ENCODE measurements at regions not wholly inside any gene's neighbourhood (a gene's known extent, or its start where the extent isn't known, plus 50 kb on each side); places are given as distances from the start of the nearest gene placed in this dataset.
A peak's percentile ranks its signal among the peaks of the same experiment; 100 is the strongest.

DNA sequence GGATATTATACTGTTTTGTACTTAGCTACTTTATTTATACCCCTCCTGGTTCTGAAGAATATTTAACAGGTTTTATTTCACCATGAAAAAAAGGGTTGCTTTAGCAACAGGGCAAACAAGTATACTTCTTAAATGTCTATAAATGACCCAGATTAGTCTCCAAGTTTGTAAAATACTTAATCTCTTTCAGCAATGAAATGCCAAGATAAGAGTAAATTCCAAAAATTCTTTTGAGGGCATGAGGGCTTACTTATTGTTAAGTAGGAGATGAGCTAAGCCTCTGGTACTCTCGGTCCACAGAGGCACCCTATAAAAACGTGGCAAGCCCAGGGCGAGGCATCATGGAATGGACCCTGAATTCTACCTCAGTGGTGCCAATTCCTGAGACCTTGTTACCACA, 264.8 kb upstream of the NSMCE3 start:
- 64% methylated on average over 3 of the region's 3 CpGs; no CpG with 5 or more reads in 1 of the 2 experiments for WGBS, 2 experiments (ENCODE audit: extremely low coverage in 1 of 2, insufficient coverage in 1 of 2, insufficient read length in 1 of 2, insufficient replicate concordance in 2 of 2, low coverage in 1 of 2, low lambda C conversion rate in 2 of 2, missing lambda C conversion rate in 1 of 2)
- Histone ChIP-seq H3K4me1 (replicated peaks in 1 of 4; ENCODE audit: control insufficient read depth in 3 of 4, insufficient read depth in 4 of 4, low read length in 3 of 4) (peaks cover 4 to 15% (median 9%) of the 10 kb centered on the region in 4 experiments; a peak in 6 of 7 replicates), H3K4ac (replicated peaks; ENCODE audit: insufficient read length, low read depth, low read length) (no peak overlapping the region), H2AFZ (ENCODE audit: low read length) (no peak overlapping the region), H4K8ac (ENCODE audit: extremely low read depth, insufficient read depth, low read length) (no peak overlapping the region), H2BK15ac (ENCODE audit: low read length) (no peak overlapping the region), H3K36me3 (ENCODE audit: control insufficient read depth in 2 of 4, insufficient read depth in 4 of 4, low read length in 3 of 4) (no peaks in the 10 kb centered on the region; a peak in 1 of 8 replicates), H3K4me3 (ENCODE audit: extremely low read depth in 1 of 4, insufficient read depth in 2 of 4, low read depth in 3 of 4, low read length in 4 of 4) (no peak overlapping the region), H3K79me1 (ENCODE audit: low read depth, low read length) (no peaks in the 10 kb centered on the region; the same call in 1 of the 2 replicates), H3K56ac (replicated peaks; ENCODE audit: insufficient read length, low read depth, low read length) (no peak overlapping the region), H3K14ac (ENCODE audit: insufficient read length) (no peak overlapping the region), H3K9me3 (ENCODE audit: insufficient read depth in 2 of 2, low read depth in 1 of 2, low read length in 1 of 2) (no peaks in the 10 kb centered on the region), H3K79me2 (ENCODE audit: control insufficient read depth in 1 of 2, insufficient read depth in 2 of 2, low read length in 2 of 2) (peaks cover 0 to 11% of the 10 kb centered on the region in 2 experiments; a peak in 1 of 4 replicates), H3K23me2 (ENCODE audit: low read depth, low read length) (no peaks in the 10 kb centered on the region), H4K5ac (ENCODE audit: insufficient read length, low read depth, low read length) (no peak overlapping the region), H3K18ac (ENCODE audit: extremely low read depth, low read length) (no peak overlapping the region), H4K91ac (replicated peaks; ENCODE audit: insufficient read length, low read length) (no peak overlapping the region), H3K9ac (replicated peaks in 1 of 4; ENCODE audit: extremely low read depth in 1 of 4, low read depth in 3 of 4, low read length in 3 of 4) (no peak overlapping the region), H2BK5ac (ENCODE audit: low read depth, low read length) (no peak overlapping the region), H2AK5ac (ENCODE audit: low read depth, low read length) (no peak overlapping the region), H3K27me3 (replicated peaks in 1 of 4; ENCODE audit: control insufficient read depth in 3 of 4, extremely low read depth in 1 of 4, insufficient read depth in 3 of 4, low read length in 3 of 4) (no peaks in the 10 kb centered on the region), H3K27ac (ENCODE audit: low read depth, low read length) (no peak overlapping the region), H3K4me2 (ENCODE audit: insufficient read depth in 1 of 2, low read depth in 2 of 2, low read length in 2 of 2) (no peak overlapping the region), H3K23ac (ENCODE audit: insufficient read length) (no peak overlapping the region), H2BK12ac (ENCODE audit: low read depth, low read length) (no peak overlapping the region), H2BK20ac (ENCODE audit: low read length) (0 out of 2 replicates have a peak overlapping the region, but pooled peaks have one; percentile 48), H2BK120ac (replicated peaks; ENCODE audit: low read depth, low read length) (no peak overlapping the region), H4K20me1 (replicated peaks in 1 of 2; ENCODE audit: control insufficient read depth in 1 of 2, insufficient read depth in 2 of 2, low read length in 2 of 2) (no peaks in the 10 kb centered on the region)
- no peak for TF ChIP-seq TBP (IDR thresholded peaks at IDR 0.05; ENCODE audit: low read depth, low read length)
- no peak for TF ChIP-seq MAFK (IDR thresholded peaks at IDR 0.05; ENCODE audit: low read depth, low read length)
- POLR2A ChIA-PET (ENCODE audit: partially characterized antibody): interaction anchor here (1.9 kb wide), 1 partner anchor 12 kb away, joined by 5 read pairs; no protein-coding TSS in a partner anchor
- DNase-seq (ENCODE audit: low read depth in 1 of 2, low spot score in 2 of 2): no peak
- FAIRE-seq: no peak
- CTCF ChIA-PET (ENCODE audit: partially characterized antibody): interaction anchor here (1.3 kb wide), 1 partner anchor 17 kb away, joined by 3 read pairs; no protein-coding TSS in a partner anchor

Measured in H1 (cell line).